ENCODE measurements at regions not wholly inside any gene's neighbourhood (a gene's known extent, or its start where the extent isn't known, plus 50 kb on each side); places are given as distances from the start of the nearest gene placed in this dataset.
A peak's percentile ranks its signal among the peaks of the same experiment; 100 is the strongest.

DNA sequence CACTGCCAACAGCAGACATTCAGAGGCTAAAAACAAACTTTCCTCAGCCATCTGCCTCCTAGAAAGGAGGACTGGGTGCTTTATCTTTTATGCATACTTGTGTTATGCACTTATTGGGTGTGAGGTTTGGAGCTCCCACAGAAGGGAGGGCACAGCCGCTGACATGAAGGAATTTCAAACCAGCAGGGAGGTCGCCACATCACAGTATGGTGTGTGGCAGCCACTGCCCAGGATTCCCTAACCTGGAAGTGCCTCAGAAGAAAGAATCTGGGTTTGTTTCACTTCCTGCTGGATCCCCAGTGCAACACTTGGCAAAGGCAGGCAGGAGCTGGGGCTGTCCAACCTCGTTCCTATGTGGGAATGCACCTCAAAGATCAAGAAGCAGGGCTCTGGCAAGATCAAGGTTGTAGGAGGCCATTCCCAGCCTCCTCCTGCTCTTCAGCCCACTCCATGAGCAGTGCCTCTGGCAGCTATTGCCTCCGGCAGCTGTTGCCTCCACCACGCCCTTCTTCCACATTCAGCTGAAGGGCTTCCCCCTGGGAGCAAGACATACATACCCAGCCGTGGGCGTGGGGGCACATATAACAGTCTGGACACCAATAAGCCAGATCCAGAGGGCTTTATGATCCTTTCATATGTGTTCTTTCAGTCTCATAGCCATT is 109.0 kb upstream of the MAMLD1 start:
- CTCF ChIA-PET: no interaction called here
- Mint-ChIP-seq H3K9me3 (no peaks in the 10 kb centered on the region), H3K36me3 (ENCODE audit: low read depth) (no peaks in the 10 kb centered on the region), H3K27me3 (ENCODE audit: low read depth) (no peaks in the 10 kb centered on the region), H3K4me3 (no peak overlapping the region), H3K27ac (no peak overlapping the region), H3K4me1 (ENCODE audit: low read depth) (peaks cover 5% of the 10 kb centered on the region)
- intact Hi-C loops (cut with micrococcal nuclease): no loop called here
- no peak for DNase-seq

DNA sequence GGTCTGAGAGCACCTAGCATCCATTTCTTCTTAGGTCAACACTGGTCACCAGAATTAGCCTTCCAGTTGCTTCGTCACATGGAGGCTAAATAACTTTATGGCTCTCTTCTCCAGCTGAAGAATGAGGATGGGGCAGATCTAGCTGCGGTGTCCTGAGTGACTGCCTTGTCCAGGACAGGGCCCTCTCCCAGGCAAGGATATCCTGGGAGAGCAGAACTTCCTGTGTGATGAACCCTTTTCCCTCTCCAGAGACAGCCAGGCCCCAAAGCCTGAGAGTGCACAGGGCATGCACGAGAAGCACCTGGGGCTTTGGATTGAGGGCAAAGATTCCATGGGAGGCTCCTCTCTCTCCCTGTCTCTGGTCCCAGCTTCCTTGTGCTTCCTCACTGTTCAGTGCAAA is 108.2 kb upstream of the MAMLD1 start:
- no peak for DNase-seq
- no peaks in the 10 kb centered on the region for H3K36me3 Mint-ChIP-seq (ENCODE audit: low read depth)
- intact Hi-C loops (cut with micrococcal nuclease): no loop called here
- H3K9me3 Mint-ChIP-seq: no peaks in the 10 kb centered on the region
- H3K27me3 Mint-ChIP-seq (ENCODE audit: low read depth): no peaks in the 10 kb centered on the region
- H3K27ac Mint-ChIP-seq: no peak overlapping the region
- no peak overlapping the region for H3K4me3 Mint-ChIP-seq
- CTCF ChIA-PET: no interaction called here
- H3K4me1 Mint-ChIP-seq (ENCODE audit: low read depth): peaks cover 5% of the 10 kb centered on the region

DNA sequence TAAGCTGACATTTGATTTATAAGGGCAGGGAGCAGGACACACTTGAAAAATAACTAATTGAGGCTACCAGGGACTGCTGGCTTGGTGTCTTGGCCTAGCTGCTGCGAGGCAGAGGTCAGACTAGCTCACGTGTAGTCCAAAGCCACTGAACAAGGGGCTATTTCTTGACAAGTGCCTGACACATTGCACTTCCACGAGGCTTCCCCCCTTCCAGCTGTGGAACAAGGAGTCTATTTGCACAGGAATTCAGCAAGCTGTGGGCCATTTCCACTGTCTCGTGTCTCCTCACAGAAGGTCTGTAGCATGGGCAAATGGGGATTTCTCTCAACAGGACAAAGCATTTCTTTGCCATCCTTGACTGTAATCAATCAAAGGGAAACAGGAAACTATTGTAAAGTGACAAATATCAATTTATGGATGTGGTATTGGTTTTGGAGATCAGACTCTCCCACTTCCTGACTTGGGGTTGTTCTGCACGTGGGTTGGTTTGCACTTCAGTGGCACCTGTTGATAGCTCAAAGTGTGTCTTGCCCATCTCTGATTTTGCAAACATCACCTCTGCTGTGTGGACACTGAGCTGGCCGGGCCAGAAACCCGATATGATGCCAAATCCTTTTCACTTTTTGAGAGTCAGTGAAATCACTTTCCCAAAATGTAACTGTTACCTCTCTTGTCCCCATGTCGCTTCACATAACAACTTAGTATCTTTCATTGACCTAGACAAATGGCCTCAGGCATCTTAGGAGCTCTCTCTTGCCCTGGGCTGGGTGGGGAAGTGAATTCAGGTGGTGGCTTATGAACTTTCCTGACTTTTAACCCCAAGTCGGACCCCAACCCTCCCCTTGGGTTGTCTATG is 107.4 kb upstream of the MAMLD1 start:
- Mint-ChIP-seq H3K27me3 (ENCODE audit: low read depth) (no peaks in the 10 kb centered on the region), H3K4me1 (ENCODE audit: low read depth) (peaks cover 5% of the 10 kb centered on the region), H3K36me3 (ENCODE audit: low read depth) (no peaks in the 10 kb centered on the region), H3K27ac (no peak overlapping the region), H3K9me3 (no peaks in the 10 kb centered on the region), H3K4me3 (no peak overlapping the region)
- no peak for DNase-seq
- intact Hi-C loops (cut with micrococcal nuclease): no loop called here
- CTCF ChIA-PET: no interaction called here

DNA sequence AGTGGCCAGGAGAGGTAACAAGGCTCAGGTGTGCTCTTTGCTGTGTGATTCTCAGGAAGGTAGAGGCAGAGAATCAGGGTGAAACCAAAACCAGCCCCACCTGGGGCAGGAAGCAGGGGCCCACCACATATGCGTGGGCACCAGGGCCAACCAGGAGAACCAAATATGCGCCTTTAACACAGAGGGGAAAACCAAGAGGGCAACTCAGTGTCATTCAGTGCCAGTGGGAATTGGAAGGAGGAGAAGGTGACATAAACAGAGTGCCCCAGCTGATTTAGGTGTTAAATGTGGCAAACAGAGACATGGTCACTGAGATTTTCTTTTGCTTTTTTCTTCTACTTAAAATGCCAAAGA is 106.8 kb upstream of the MAMLD1 start:
- H3K27ac Mint-ChIP-seq: no peak overlapping the region
- no peak overlapping the region for H3K4me3 Mint-ChIP-seq
- H3K9me3 Mint-ChIP-seq: no peaks in the 10 kb centered on the region
- peaks cover 5% of the 10 kb centered on the region for H3K4me1 Mint-ChIP-seq (ENCODE audit: low read depth)
- CTCF ChIA-PET: no interaction called here
- DNase-seq: peak; percentile 5
- H3K27me3 Mint-ChIP-seq (ENCODE audit: low read depth): no peaks in the 10 kb centered on the region
- no peaks in the 10 kb centered on the region for H3K36me3 Mint-ChIP-seq (ENCODE audit: low read depth)
- intact Hi-C loops (cut with micrococcal nuclease): no loop called here

DNA sequence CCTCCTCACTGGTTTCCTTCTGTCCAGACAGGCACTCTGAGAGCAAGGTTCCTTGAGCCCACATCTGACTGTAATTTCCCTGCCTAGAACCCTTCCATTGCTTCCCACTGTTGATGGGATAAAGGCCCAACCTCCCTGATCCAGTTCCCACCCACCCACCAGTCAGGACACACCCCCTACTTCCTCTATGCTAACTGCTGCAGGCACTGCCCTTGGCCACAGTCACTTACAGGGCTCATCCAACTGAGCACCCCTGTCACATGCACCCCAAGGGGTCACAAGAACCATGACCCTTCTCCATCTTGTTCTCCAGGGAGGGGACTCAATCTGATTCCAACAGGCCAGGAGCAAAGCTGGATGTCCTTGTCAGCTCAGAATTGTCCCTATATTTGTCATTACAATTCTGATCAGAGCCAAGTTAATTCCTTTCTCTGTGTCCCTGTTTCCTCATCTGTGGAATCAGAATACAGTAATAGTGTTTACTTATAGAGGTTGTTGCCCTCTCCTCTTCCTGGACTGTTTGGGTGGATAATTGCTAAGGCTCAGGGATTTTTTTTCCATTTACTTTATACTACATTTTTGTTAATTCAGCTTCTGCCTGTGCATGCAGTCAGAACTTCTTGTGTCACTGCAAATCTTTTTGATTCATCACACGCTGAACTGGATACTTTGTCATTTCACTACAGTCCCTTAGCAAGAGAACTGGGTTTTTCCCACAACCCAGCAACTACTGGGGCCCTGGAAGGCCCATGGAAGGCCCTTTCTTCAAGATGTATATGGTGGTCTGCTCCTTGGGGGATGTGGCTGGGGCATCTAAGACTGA is 105.6 kb upstream of the MAMLD1 start:
- no peak overlapping the region for H3K27ac Mint-ChIP-seq
- no peak overlapping the region for H3K4me3 Mint-ChIP-seq
- peaks cover 5% of the 10 kb centered on the region for H3K4me1 Mint-ChIP-seq (ENCODE audit: low read depth)
- DNase-seq: no peak
- CTCF ChIA-PET: no interaction called here
- no peaks in the 10 kb centered on the region for H3K36me3 Mint-ChIP-seq (ENCODE audit: low read depth)
- no peaks in the 10 kb centered on the region for H3K27me3 Mint-ChIP-seq (ENCODE audit: low read depth)
- no peaks in the 10 kb centered on the region for H3K9me3 Mint-ChIP-seq
- intact Hi-C loops (cut with micrococcal nuclease): no loop called here

DNA sequence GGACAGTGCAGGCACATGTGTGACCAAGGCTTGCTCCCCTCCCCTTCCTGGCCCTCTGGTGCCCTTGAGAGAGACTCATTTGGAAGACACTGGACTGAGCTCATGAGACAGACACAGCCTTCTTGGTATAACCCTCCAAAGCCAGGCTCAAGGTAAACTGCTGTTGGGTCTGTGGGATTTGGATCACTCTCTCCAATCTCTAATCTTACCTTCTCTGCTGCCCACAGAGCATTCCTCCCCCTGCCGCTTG is 105.0 kb upstream of the MAMLD1 start:
- CTCF ChIA-PET: no interaction called here
- Mint-ChIP-seq H3K36me3 (ENCODE audit: low read depth) (no peaks in the 10 kb centered on the region), H3K27ac (no peak overlapping the region), H3K4me3 (no peak overlapping the region), H3K9me3 (no peaks in the 10 kb centered on the region), H3K4me1 (ENCODE audit: low read depth) (peaks cover 5% of the 10 kb centered on the region), H3K27me3 (ENCODE audit: low read depth) (no peaks in the 10 kb centered on the region)
- intact Hi-C loops (cut with micrococcal nuclease): no loop called here
- DNase-seq: no peak

DNA sequence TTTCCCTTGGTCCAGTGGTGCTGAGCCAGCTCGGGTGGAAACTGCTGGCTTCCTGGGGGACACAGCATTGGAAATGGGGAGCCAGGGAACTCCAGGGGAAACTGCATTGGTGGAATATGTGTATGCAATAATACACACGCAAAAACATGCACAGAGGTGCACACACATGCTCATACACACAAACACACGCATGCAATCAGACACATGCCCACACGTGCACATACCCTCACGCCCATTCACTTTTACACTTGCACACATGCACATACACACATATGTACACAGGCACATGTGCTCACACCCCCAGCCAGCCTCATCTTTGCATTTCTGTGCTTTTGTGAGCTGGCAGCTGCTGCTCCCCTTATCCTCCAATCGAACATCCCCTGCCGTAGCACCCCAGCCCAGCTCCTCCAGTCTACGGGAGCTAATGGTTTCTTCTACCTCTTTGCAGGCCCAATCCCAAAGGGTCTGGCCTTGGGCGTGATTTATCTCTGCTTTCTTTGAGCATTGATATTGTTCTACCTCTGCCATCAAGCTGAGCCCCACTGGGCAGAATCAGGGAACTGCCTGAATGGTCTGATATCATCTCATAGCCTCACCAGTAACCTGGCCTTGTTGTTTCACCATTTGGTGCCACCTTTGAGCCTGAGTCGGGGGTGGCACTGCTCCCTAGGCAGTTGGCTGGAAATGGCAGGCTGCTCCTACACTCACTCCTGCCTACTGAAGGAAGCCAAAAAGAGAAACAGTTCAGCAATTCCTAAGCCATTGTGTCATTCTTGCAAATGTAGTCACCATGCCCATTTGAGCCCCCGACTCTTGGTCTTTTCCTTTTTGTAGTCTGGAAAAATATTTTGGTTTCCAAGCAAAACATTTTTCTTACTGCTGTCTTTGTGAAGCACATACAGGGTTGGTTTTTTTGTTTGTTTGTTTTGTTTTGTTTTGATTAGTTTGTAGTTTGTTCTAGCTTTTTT is 104.4 kb upstream of the MAMLD1 start:
- Mint-ChIP-seq H3K9me3 (no peaks in the 10 kb centered on the region), H3K36me3 (ENCODE audit: low read depth) (no peaks in the 10 kb centered on the region)

DNA sequence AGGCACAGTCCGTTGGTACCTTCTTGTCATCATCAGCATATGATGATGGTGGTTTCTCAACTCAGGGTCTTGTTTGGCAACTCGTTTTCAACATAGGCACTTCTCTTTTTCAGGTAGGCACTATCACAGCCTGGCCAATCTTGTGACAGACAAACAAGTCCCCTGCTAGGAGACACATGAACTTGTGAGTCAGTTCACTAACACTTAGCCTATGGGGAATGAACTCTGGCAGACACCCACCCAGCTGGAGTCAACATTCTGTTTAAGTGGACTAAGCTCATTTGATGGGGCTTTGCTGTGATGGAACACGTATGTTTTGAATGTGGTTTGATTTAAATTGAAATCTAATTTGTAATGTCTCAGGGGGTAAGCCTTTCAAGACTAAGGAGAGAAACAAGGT is 100.7 kb upstream of the MAMLD1 start:
- intact Hi-C loops (cut with micrococcal nuclease): no loop called here
- no peak for DNase-seq
- Mint-ChIP-seq H3K4me1 (ENCODE audit: low read depth) (no peaks in the 10 kb centered on the region), H3K9me3 (no peaks in the 10 kb centered on the region), H3K4me3 (no peak overlapping the region), H3K27me3 (ENCODE audit: low read depth) (no peaks in the 10 kb centered on the region), H3K27ac (no peak overlapping the region), H3K36me3 (ENCODE audit: low read depth) (no peaks in the 10 kb centered on the region)
- CTCF ChIA-PET: no interaction called here

More for the DNA sequence above, 104.4 kb upstream of the MAMLD1 start:
- peaks cover 5% of the 10 kb centered on the region for H3K4me1 Mint-ChIP-seq (ENCODE audit: low read depth)
- no peaks in the 10 kb centered on the region for H3K27me3 Mint-ChIP-seq (ENCODE audit: low read depth)
- no peak overlapping the region for H3K4me3 Mint-ChIP-seq
- no peak overlapping the region for H3K27ac Mint-ChIP-seq
- intact Hi-C loops (cut with micrococcal nuclease): no loop called here
- CTCF ChIA-PET: no interaction called here
- no peak for DNase-seq

DNA sequence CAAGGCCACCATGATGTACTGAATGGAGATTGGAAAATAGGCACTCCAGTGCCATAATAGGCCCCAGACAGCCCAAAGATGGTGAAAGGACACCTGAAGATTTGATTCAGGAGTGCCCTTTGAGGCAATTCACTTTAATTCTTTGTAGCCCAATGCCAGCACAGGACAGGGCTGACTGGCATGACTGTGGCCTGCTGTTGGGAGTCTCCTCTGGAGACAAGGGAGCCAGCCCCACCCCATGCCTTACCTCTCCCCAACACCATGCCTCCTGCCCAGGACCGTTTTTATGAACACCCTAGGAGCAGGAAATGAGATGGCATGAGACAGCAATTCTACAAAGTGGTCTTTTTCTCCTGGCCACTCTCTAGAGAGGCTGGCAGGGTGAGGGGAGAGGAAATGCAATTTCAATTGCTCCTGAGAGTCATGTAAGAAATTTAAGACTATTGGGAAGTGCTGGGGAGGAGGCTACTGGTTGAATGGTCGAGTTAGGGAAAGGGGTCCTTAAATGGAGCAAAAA is 94.2 kb upstream of the MAMLD1 start:
- intact Hi-C loops (cut with micrococcal nuclease): no loop called here
- Mint-ChIP-seq H3K4me1 (ENCODE audit: low read depth) (no peaks in the 10 kb centered on the region), H3K36me3 (ENCODE audit: low read depth) (no peaks in the 10 kb centered on the region), H3K27ac (no peak overlapping the region), H3K27me3 (ENCODE audit: low read depth) (no peaks in the 10 kb centered on the region), H3K9me3 (no peaks in the 10 kb centered on the region), H3K4me3 (no peak overlapping the region)
- no peak for DNase-seq
- CTCF ChIA-PET: no interaction called here

DNA sequence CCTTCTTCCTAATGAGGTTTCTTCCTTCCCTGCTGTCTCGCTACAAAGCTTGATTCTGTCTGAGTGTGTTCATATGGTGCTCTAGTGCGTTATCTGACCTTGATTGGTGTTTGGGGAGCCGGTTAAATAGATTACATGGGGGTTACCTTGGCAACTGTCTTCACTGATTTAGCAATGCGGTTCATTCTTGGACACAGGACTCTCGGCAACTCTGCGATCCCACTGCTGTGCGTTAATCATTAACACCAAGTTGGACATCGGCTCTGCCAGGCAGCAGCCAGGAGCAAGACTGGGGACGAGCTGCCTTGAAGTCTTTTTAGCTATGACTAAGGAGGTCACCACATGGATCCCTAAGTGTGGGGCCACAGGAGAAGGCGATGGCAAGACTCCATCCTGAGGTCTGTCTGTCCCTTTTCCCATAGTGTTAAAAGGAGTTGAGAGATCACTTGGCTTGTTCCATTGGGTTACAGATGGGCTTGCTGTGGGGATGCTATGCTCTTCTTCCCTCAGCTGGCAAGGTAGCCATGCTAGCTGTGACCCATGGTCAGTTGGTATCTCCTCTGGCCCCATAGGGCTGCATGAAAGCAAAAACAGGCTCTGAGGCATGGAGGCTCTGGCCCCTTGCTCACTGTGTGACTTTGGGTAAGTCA is 93.4 kb upstream of the MAMLD1 start:
- Mint-ChIP-seq H3K36me3 (ENCODE audit: low read depth) (no peaks in the 10 kb centered on the region), H3K4me3 (no peak overlapping the region)

DNA sequence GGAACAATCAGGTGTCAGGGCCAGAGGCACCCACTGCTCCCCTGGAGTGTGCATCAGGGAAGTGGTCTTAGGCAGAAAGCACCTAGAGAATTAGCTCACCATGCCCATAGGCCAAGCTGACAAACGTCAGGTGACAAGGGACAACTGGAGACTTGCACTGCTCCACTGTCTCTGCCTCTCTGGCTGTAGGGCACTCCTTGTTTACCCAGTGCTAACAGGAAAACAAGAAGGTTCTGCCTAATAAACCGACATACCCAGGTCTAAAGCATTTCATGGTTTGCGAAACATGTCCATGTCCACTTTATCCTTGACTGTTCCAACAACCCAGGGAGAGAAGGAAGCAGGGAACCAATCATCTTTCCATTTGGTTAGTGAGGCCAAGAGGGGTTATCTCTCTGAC is 92.5 kb upstream of the MAMLD1 start:
- Mint-ChIP-seq H3K27me3 (ENCODE audit: low read depth) (no peaks in the 10 kb centered on the region), H3K36me3 (ENCODE audit: low read depth) (no peaks in the 10 kb centered on the region), H3K4me1 (ENCODE audit: low read depth) (no peaks in the 10 kb centered on the region), H3K27ac (no peak overlapping the region), H3K4me3 (no peak overlapping the region), H3K9me3 (no peaks in the 10 kb centered on the region)
- CTCF ChIA-PET: no interaction called here
- intact Hi-C loops (cut with micrococcal nuclease): no loop called here
- no peak for DNase-seq

More for the DNA sequence above, 93.4 kb upstream of the MAMLD1 start:
- Mint-ChIP-seq H3K27me3 (ENCODE audit: low read depth) (no peaks in the 10 kb centered on the region), H3K27ac (no peak overlapping the region), H3K4me1 (ENCODE audit: low read depth) (no peaks in the 10 kb centered on the region), H3K9me3 (no peaks in the 10 kb centered on the region)
- DNase-seq: no peak
- CTCF ChIA-PET: no interaction called here
- intact Hi-C loops (cut with micrococcal nuclease): no loop called here
